HEK293 (cell line): ENCODE measurements at regions not wholly inside any gene's neighbourhood (a gene's known extent, or its start where the extent isn't known, plus 50 kb on each side); places are given as distances from the start of the nearest gene placed in this dataset.

Experiments
- CTCF ChIP-seq: fragments of 450-650 bp; formaldehyde crosslinking; IDR thresholded peaks from 2 replicates; pipeline ENCODE4 v1.5.1; 2016; ENCODE audit warnings: missing biosample characterization, missing genetic modification characterization
- HOXA7 ChIP-seq: sonication (generic); formaldehyde crosslinking; IDR thresholded peaks from 2 replicates; pipeline ENCODE4 v1.8.1; 2022; ENCODE audit warnings: missing genetic modification reagents, borderline replicate concordance
- REST ChIP-seq: fragments of 450-650 bp; formaldehyde crosslinking; IDR thresholded peaks from 2 replicates; pipeline ENCODE4 v1.5.1; 2016; ENCODE audit warnings: missing biosample characterization, missing genetic modification characterization
- YY1 ChIP-seq: fragments of 450-650 bp; formaldehyde crosslinking; IDR thresholded peaks from 2 replicates; pipeline ENCODE4 v1.5.1; 2018; ENCODE audit warnings: missing biosample characterization, missing genetic modification characterization
- ZNF239 ChIP-seq: fragments of 450-650 bp; formaldehyde crosslinking; IDR thresholded peaks from 2 replicates; pipeline ENCODE4 v1.5.1; 2016; ENCODE audit warnings: missing biosample characterization, missing genetic modification characterization
- ZNF302 ChIP-seq: fragments of 450-650 bp; formaldehyde crosslinking; IDR thresholded peaks from 2 replicates; pipeline ENCODE4 v1.5.1; 2016; ENCODE audit warnings: missing biosample characterization, missing genetic modification characterization, low read depth

DNA sequence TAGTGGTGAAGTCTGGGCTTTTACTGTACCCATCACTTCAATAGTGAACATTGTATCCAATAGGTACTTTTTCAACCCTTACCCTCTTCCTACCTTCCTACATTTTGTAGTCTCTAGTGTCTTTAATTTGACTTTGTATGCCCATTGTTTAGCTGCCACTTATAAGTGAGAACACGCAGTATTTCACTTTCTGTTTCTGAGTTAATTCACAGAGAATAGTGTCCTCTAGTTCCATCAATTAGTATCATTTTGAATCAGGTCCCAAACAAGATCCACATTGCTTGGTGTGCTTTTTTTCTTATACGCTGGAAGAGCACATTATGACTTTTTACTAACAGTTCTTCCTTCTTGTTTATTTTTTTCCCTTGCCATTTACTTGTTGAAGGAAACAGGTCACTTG lies 176.0 kb upstream of the WDFY3 start:
- TF ChIP-seq CTCF (tag by site-specific recombination) (no peak), ZNF239 (no peak), ZNF302 (tag by site-specific recombination) (no peak), HOXA7 (CRISPR knock-in tag) (no peak), YY1 (tag by site-specific recombination) (no peak), REST (tag by site-specific recombination) (no peak)
